IMR-90 (cell line): ENCODE measurements at regions not wholly inside any gene's neighbourhood (a gene's known extent, or its start where the extent isn't known, plus 50 kb on each side); places are given as distances from the start of the nearest gene placed in this dataset.
A peak's percentile ranks its signal among the peaks of the same experiment; 100 is the strongest.

Experiments used
- ATAC-seq: fragments of 200-7000 bp; cut with Tn5 transposase; 2 replicates; pipeline ENCODE4 v1.9.1; 2020; ENCODE audit warnings: low read depth, mild to moderate bottlenecking, moderate library complexity
- BruUV-seq: library from RNA; stranded (reverse); fragments of 400-500 nt; replicated peaks from 2 replicates; lab custom pipeline; 2021; lab: Mats Ljungman, UMichigan
- CTCF ChIA-PET: fragments of 300-600 bp; formaldehyde crosslinking; extraction: SDS; loops from one replicate; lab custom pipeline; 2021; ENCODE audit warnings: antibody characterized with exemption; lab: Yijun Ruan, JAX
- POLR2A ChIA-PET: fragments of 300-600 bp; sonication (Branson Sonifier 250); formaldehyde crosslinking; loops from one replicate; lab custom pipeline; 2022; ENCODE audit warnings: antibody characterized with exemption; ENCODE audit not compliant: unreplicated experiment; lab: Charles Lee
- DNase-seq: peaks from one replicate; pipeline ENCODE4 v3.0.0; 2013
- H2AFZ ChIP-seq: replicated peaks from 2 replicates; pipeline ENCODE3; 2013; ENCODE audit warnings: low read length, mild to moderate bottlenecking; ENCODE audit not compliant: poor library complexity
- H2AK5ac ChIP-seq: 2 replicates; pipeline ENCODE4 v1.6.1; 2013; ENCODE audit warnings: low read depth, low read length, inconsistent platforms
- H2AK9ac ChIP-seq: replicated peaks from 2 replicates; pipeline ENCODE3; 2013; ENCODE audit warnings: mild to moderate bottlenecking, low read depth, low read length, moderate library complexity; ENCODE audit not compliant: poor library complexity
- H2BK120ac ChIP-seq: 2 replicates; pipeline ENCODE4 v1.6.1; 2013; ENCODE audit warnings: low read depth, low read length, inconsistent platforms
- H2BK15ac ChIP-seq: 3 replicates; pipeline ENCODE4 v1.6.1; 2013; ENCODE audit warnings: low read depth, low read length, inconsistent platforms
- H2BK20ac ChIP-seq: 2 replicates; pipeline ENCODE4 v1.6.1; 2013; ENCODE audit warnings: low read depth, mild to moderate bottlenecking, inconsistent platforms, low read length, moderate library complexity
- H2BK5ac ChIP-seq: 2 replicates; pipeline ENCODE4 v1.6.1; 2013; ENCODE audit warnings: mild to moderate bottlenecking, low read depth, low read length, inconsistent platforms; ENCODE audit not compliant: poor library complexity, severe bottlenecking
- H3K14ac ChIP-seq: replicated peaks from 2 replicates; pipeline ENCODE4 v1.6.1; 2013; ENCODE audit warnings: low read depth, low read length, inconsistent platforms
- H3K18ac ChIP-seq: 2 replicates; pipeline ENCODE4 v1.6.1; 2013; ENCODE audit warnings: low read depth, low read length, control low read depth
- H3K23ac ChIP-seq: 2 replicates; pipeline ENCODE4 v1.6.1; 2013; ENCODE audit warnings: low read depth, low read length, inconsistent platforms
- H3K27ac ChIP-seq: 2 replicates; pipeline ENCODE4 v1.5.1; 2013; ENCODE audit warnings: mild to moderate bottlenecking, control low read depth, low read length; ENCODE audit not compliant: insufficient read depth
- H3K27me3 ChIP-seq: 2 replicates; pipeline ENCODE4 v1.6.1; 2013; ENCODE audit warnings: low read length; ENCODE audit not compliant: control insufficient read depth, insufficient read depth
- H3K36me3 ChIP-seq: 2 replicates; pipeline ENCODE4 v1.6.1; 2013; ENCODE audit warnings: low read length, mixed read lengths; ENCODE audit not compliant: control insufficient read depth, insufficient read depth
- H3K4ac ChIP-seq: 2 replicates; pipeline ENCODE4 v1.6.1; 2013; ENCODE audit warnings: low read depth, low read length, inconsistent platforms
- H3K4me1 ChIP-seq: 2 replicates; pipeline ENCODE4 v1.6.1; 2013; ENCODE audit warnings: low read length, mixed read lengths; ENCODE audit not compliant: control insufficient read depth, insufficient read depth
- H3K4me2 ChIP-seq: 2 replicates; pipeline ENCODE4 v1.6.1; 2013; ENCODE audit warnings: low read depth, mild to moderate bottlenecking, control low read depth, low read length, moderate library complexity
- H3K4me3 ChIP-seq: 2 replicates; pipeline ENCODE4 v1.5.1; 2013; ENCODE audit warnings: low read depth, mild to moderate bottlenecking, control low read depth, low read length, moderate library complexity; ENCODE audit not compliant: insufficient read depth
- H3K56ac ChIP-seq: 2 replicates; pipeline ENCODE4 v1.6.1; 2013; ENCODE audit warnings: low read length, inconsistent platforms; ENCODE audit not compliant: insufficient read depth; ENCODE audit errors: extremely low read depth
- H3K79me1 ChIP-seq, 2 experiments: 2 replicates each; pipeline ENCODE4 v1.6.1; 2013; ENCODE audit warnings: low read length in 2 of 2, inconsistent platforms in 1 of 2, low read depth in 1 of 2
- H3K9ac ChIP-seq: 2 replicates; pipeline ENCODE4 v1.6.1; 2013; ENCODE audit warnings: low read depth, low read length, control low read depth
- H3K9me1 ChIP-seq: 2 replicates; pipeline ENCODE4 v1.6.1; 2013; ENCODE audit warnings: low read length, inconsistent platforms; ENCODE audit not compliant: insufficient read depth
- H3K9me3 ChIP-seq: 2 replicates; pipeline ENCODE4 v1.6.1; 2013; ENCODE audit warnings: low read length; ENCODE audit not compliant: control insufficient read depth, insufficient read depth
- H4K20me1 ChIP-seq: 2 replicates; pipeline ENCODE4 v1.6.1; 2013; ENCODE audit warnings: low read length, inconsistent platforms; ENCODE audit not compliant: insufficient read depth
- H4K5ac ChIP-seq: 2 replicates; pipeline ENCODE4 v1.6.1; 2013; ENCODE audit warnings: mild to moderate bottlenecking, low read depth, low read length, control low read depth
- H4K8ac ChIP-seq, 2 experiments: 2 replicates each; pipeline ENCODE4 v1.6.1; 2013; ENCODE audit warnings: low read depth in 2 of 2, low read length in 2 of 2, control low read depth in 1 of 2, inconsistent platforms in 1 of 2
- H4K91ac ChIP-seq: 2 replicates; pipeline ENCODE4 v1.6.1; 2013; ENCODE audit warnings: low read depth, low read length, inconsistent platforms; ENCODE audit not compliant: insufficient read depth
- CEBPB ChIP-seq: IDR thresholded peaks from 2 replicates; pipeline ENCODE4 v1.6.1; 2012; ENCODE audit warnings: low read depth, low read length, improper control_type of control experiment
- MAZ ChIP-seq: IDR thresholded peaks from 2 replicates; pipeline ENCODE4 v1.6.1; 2012; ENCODE audit warnings: low read depth, mild to moderate bottlenecking, low read length, improper control_type of control experiment, moderate library complexity, borderline replicate concordance
- MXI1 ChIP-seq: IDR thresholded peaks from 2 replicates; pipeline ENCODE4 v1.6.1; 2012; ENCODE audit warnings: low read depth, mild to moderate bottlenecking, low read length, moderate library complexity, borderline replicate concordance
- RAD21 ChIP-seq: IDR thresholded peaks from 2 replicates; pipeline ENCODE4 v1.6.1; 2012; ENCODE audit warnings: low read length, improper control_type of control experiment
- SMC3 ChIP-seq: fragments of 150-350 bp; IDR thresholded peaks from 2 replicates; pipeline ENCODE4 v1.6.1; 2016; ENCODE audit warnings: low read depth, mild to moderate bottlenecking, antibody characterized with exemption, low read length, moderate library complexity
- WGBS, 2 experiments: methylation state at CpG; one replicate each; pipeline versions ENCODE4 v1.1.5 to v1.1.7; 2013; ENCODE audit warnings: missing lambda C conversion rate in 2 of 2; ENCODE audit not compliant: insufficient read length in 1 of 2; ENCODE audit errors: extremely low coverage in 2 of 2; 5-methylcytosine and 5-hydroxymethylcytosine counted together
- dilution Hi-C: fragments of 300-500 bp; cut with HindIII; formaldehyde crosslinking; loops from one replicate; pipeline ENCODE4 v1.14.3; 2018; ENCODE audit warnings: low sequenced_read_pairs; ENCODE audit not compliant: unreplicated experiment
- in situ Hi-C: fragments of 300-500 bp; cut with MboI; formaldehyde crosslinking; loops from 3 replicates; pipeline ENCODE4 v1.14.3; 2019; ENCODE audit warnings: low sequenced_read_pairs, inconsistent platforms, mixed read lengths
- intact Hi-C: fragments of 100-400 bp; cut with micrococcal nuclease; formaldehyde crosslinking; loops from 2 replicates; pipeline ENCODE4 v1.10.0; 2022
- TF ChIP-seq, protein P1 (sequence below): fragments of 150-350 bp; IDR thresholded peaks from 2 replicates; pipeline ENCODE4 v1.6.1; 2017; ENCODE audit warnings: mild to moderate bottlenecking, antibody characterized with exemption, low read length, low read depth

DNA sequence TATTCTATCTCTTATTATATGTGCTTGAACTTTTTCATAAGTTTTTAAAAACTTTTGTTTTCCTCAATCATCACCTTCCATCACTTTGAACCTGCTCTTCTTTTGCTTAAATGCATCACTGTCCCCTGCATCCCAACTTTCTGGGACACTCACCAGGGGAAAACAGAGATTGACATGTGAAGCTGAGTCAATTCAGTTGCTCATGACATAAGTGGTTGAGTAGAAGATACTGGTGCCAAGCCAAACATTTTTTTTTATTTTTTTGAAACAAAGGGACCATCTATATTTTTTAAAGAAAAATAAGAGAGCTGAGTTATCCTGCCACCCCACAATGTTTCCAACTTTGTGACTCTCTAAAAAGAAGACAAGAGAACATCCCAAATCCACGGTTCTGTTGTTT lies 61.8 kb upstream of the AHR start:
- Histone ChIP-seq H4K8ac (no peak overlapping the region), H3K23ac (no peak overlapping the region), H2AK5ac (no peak overlapping the region), H2BK20ac (no peak overlapping the region), H3K56ac (no peak overlapping the region), H3K9me1 (0 out of 2 replicates have a peak, but pooled peaks cover 2% of the 10 kb centered on the region), H3K9me3 (no peaks in the 10 kb centered on the region), H2AK9ac (no peak overlapping the region), H4K20me1 (no peaks in the 10 kb centered on the region), H2BK15ac (no peak overlapping the region), H3K4me1 (peaks cover 7% of the 10 kb centered on the region), H3K27me3 (no peaks in the 10 kb centered on the region), H3K18ac (no peak overlapping the region), H3K9ac (no peak overlapping the region), H3K79me1 (no peaks in the 10 kb centered on the region), H3K14ac (no peak overlapping the region), H4K5ac (no peak overlapping the region), H3K4me2 (no peak overlapping the region), H3K4ac (no peak overlapping the region), H2BK5ac (no peak overlapping the region), H3K36me3 (no peaks in the 10 kb centered on the region), H2BK120ac (no peak overlapping the region), H3K4me3 (no peak overlapping the region), H4K91ac (no peak overlapping the region), H3K27ac (no peak overlapping the region), H2AFZ (no peak overlapping the region)
- in situ Hi-C loops (no loop called here), dilution Hi-C loops (no loop called here), intact Hi-C loops (no loop called here)
- BruUV-seq: no TSS peak
- peak; percentile 32 for DNase-seq
- TF ChIP-seq, protein P1, sequence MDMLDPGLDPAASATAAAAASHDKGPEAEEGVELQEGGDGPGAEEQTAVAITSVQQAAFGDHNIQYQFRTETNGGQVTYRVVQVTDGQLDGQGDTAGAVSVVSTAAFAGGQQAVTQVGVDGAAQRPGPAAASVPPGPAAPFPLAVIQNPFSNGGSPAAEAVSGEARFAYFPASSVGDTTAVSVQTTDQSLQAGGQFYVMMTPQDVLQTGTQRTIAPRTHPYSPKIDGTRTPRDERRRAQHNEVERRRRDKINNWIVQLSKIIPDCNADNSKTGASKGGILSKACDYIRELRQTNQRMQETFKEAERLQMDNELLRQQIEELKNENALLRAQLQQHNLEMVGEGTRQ: no peak
- TF ChIP-seq RAD21 (no peak), MXI1 (no peak), SMC3 (no peak), MAZ (no peak), CEBPB (no peak)
- 100% methylated on average over 1 of the region's 1 CpG; no CpG with 5 or more reads in 1 of the 2 experiments for WGBS, 2 experiments
- ATAC-seq: no peak
- ChIA-PET CTCF (no interaction called here), POLR2A (no interaction called here)
